Activated CD4-positive, alpha-beta memory T cell treated with anti-CD3 and anti-CD28 coated beads, Interleukin-2, amount 10 ng/mL, durations not matched to agents 7 days and 5 days (primary cell): ENCODE measurements at regions not wholly inside any gene's neighbourhood (a gene's known extent, or its start where the extent isn't known, plus 50 kb on each side); places are given as distances from the start of the nearest gene placed in this dataset.
"Not testable (repeated sequence)": the region's sequence is repeated elsewhere in the genome, so short reads cannot be mapped to it uniquely, and the experiment has no call there.

ENCODE experiments used
- CTCF ChIA-PET: fragments of 350-600 bp; sonication (Branson Sonifier 250); formaldehyde crosslinking; loops from one replicate; lab custom pipeline; 2021; ENCODE audit warnings: antibody characterized with exemption, inconsistent platforms; lab: Charles Lee
- POLR2A ChIA-PET: fragments of 350-600 bp; sonication (Branson Sonifier 250); formaldehyde crosslinking; loops from one replicate; lab custom pipeline; 2021; ENCODE audit warnings: antibody characterized with exemption; lab: Charles Lee
- DNase-seq: peaks from one replicate; pipeline ENCODE4 v3.0.0-alpha.2; 2020
- H3K27ac Mint-ChIP-seq: one replicate; pipeline ENCODE4 v1.8.0; 2021; ENCODE audit warnings: mild to moderate bottlenecking, mixed read lengths
- H3K27me3 Mint-ChIP-seq: one replicate; pipeline ENCODE4 v1.8.0; 2021; ENCODE audit warnings: mixed read lengths
- H3K36me3 Mint-ChIP-seq: one replicate; pipeline ENCODE4 v1.8.0; 2021; ENCODE audit warnings: low read depth, mixed read lengths
- H3K4me1 Mint-ChIP-seq: one replicate; pipeline ENCODE4 v1.8.0; 2021; ENCODE audit warnings: mixed read lengths
- H3K4me3 Mint-ChIP-seq: one replicate; pipeline ENCODE4 v1.8.0; 2021; ENCODE audit warnings: mild to moderate bottlenecking, mixed read lengths
- H3K9me3 Mint-ChIP-seq: one replicate; pipeline ENCODE4 v1.8.0; 2021; ENCODE audit warnings: mixed read lengths

DNA sequence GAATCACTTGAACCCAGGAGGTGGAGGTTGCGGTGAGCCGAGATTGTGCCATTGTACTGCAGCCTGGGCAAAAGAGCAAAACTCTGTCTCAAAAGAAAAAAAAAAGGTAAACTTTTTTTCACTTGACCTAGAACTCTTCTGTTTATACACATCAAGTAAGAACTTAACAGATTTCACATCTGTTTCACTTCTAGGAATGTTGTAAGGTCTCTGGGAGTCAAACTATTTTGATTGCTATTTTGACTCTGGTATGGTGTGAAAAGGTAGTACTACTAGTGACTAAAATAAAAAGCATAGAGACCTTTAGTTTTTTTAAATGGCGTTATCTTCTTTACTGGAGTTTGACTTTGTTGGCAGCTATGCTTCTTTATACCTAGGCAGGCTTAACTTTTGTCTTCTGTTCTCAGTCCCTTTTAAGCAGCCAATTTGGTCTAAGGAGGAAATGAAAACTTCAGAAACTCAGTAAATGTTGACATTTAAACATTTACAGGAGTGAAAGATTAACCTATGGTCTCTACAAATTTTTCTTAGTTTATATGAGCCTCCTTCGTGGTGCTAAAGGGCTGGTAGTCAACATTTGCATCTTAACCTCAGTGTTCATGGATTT, 84.7 kb downstream of the METTL2B start:
- DNase-seq, H3K27ac Mint-ChIP-seq, H3K9me3 Mint-ChIP-seq, H3K4me3 Mint-ChIP-seq, CTCF ChIA-PET, POLR2A ChIA-PET, H3K27me3 Mint-ChIP-seq: not testable (repeated sequence)
- Mint-ChIP-seq H3K36me3 (peaks cover 24% of the 10 kb centered on the region), H3K4me1 (peaks cover 14% of the 10 kb centered on the region)

DNA sequence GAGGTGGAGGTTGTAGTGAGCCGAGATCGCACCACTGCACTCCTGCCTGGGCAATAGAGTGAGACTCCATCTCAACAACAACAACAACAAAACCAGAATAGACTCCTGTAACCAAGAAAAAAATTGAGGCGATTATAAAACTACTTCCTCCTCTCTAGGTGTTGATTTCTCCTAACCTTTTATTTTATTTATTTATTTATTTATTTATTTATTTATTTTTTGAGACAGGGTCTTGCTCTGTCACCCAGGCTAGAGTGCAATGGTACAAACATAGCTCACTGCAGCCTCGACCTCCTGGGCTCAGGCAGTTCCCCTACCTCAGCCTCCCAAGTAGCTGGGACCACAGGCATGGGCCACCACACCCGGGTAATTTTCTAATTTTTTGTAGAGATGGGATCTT, 86.2 kb downstream of the METTL2B start:
- DNase-seq, H3K4me3 Mint-ChIP-seq, H3K27ac Mint-ChIP-seq, CTCF ChIA-PET, H3K9me3 Mint-ChIP-seq, H3K27me3 Mint-ChIP-seq, POLR2A ChIA-PET: not testable (repeated sequence)
- H3K36me3 Mint-ChIP-seq = peaks cover 24% of the 10 kb centered on the region
- H3K4me1 Mint-ChIP-seq = peaks cover 14% of the 10 kb centered on the region

DNA sequence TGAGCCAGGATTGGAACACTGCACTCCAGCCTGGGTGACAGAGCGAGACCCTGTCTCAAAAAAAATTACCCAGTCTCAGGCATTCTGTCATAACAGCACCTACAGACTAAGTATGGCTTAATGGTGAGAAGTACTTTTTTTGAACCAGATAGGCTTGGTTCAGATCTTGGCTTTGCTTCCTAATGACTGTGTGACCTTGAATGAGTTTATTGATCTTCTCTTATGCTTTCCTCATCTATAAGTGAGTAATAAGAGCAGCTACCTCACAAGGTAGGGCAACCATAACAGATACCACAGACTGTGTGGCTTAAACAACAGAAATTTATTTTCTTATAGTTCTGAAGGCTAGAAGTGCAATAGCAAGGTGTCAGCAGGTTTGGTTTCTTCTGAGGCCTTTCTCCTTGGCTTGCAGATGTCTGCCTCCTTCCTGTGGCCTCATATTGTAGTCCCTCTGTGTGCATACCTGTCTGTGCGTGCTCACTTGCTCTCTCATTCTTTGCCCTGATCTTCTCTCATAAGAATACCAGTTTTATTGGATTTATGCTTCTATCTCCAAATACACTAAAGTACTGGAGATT, 87.7 kb downstream of the METTL2B start:
- peaks cover 16% of the 10 kb centered on the region for H3K4me1 Mint-ChIP-seq
- POLR2A ChIA-PET = not testable (repeated sequence)
- peaks cover 27% of the 10 kb centered on the region for H3K36me3 Mint-ChIP-seq

DNA sequence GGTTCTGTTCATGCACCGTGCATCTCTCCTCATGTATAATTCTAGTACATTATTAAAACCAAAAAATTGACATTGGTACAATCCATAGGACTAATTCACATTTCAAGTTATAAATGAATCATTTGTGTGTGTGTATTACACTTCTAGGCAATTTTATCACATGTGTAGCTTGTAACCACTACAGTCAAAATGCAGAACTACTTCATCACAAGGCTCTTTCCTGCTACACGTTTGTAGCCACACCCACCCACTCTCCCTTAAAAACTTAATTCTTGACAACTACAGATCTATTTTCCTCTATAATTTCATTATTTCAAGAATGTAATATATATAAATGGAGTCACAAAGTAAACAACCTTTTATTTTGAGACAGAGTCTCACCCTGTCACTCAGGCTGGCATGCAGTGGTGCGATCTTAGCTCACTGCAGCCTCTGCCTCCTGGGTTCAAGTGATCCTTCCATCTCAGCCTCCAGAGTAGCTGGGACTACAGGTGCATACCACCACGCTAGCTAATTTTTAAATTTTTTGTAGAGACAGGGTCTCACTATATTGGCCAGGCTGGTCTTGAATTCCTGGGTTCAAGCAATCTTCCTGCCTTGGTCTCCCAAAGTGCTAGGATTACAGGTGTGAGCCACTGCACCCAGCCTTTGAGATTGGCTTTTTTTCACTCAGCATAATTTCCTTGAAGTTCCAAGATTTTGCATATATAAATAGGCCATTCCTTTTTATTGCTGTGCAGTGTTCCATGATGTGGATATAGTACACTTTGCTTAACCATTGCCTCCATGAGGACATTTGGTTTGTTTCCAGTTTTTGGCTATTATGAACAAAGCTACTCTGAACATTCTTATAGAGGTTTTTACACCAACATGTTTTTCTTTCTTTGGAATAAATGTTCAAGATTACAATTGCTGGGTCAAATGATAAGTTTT, 88.7 kb downstream of the METTL2B start:
- H3K27me3 Mint-ChIP-seq, H3K9me3 Mint-ChIP-seq, H3K4me3 Mint-ChIP-seq, H3K27ac Mint-ChIP-seq, CTCF ChIA-PET, POLR2A ChIA-PET, DNase-seq: not testable (repeated sequence)
- Mint-ChIP-seq H3K36me3 (peaks cover 26% of the 10 kb centered on the region), H3K4me1 (peaks cover 13% of the 10 kb centered on the region)

More for the DNA sequence above, 87.7 kb downstream of the METTL2B start:
- H3K27me3 Mint-ChIP-seq, H3K27ac Mint-ChIP-seq, H3K9me3 Mint-ChIP-seq, DNase-seq, CTCF ChIA-PET, H3K4me3 Mint-ChIP-seq: not testable (repeated sequence)

DNA sequence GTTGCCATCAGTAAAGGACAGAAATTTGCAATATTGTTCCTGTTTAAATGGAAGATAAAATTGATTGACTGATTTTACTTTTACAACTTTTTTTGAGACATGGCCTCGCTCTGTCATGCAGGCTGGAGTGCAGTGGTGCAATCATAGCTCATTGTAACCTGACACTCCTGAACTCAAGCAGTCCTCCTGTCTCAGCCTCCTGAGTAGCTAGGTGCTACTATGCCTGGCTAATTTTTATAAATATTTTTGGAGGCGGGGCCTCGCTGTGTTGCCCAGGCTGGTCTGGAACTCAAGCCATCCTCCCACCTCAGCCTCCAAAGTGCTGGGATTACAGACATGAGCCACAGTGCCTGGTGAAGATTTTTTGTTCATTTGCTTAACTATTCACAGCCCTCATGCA, 96.8 kb upstream of the GARIN1A start:
- H3K9me3 Mint-ChIP-seq, DNase-seq, H3K4me1 Mint-ChIP-seq, H3K27ac Mint-ChIP-seq, CTCF ChIA-PET, H3K27me3 Mint-ChIP-seq, POLR2A ChIA-PET, H3K4me3 Mint-ChIP-seq: not testable (repeated sequence)
- H3K36me3 Mint-ChIP-seq = peaks cover 29% of the 10 kb centered on the region

DNA sequence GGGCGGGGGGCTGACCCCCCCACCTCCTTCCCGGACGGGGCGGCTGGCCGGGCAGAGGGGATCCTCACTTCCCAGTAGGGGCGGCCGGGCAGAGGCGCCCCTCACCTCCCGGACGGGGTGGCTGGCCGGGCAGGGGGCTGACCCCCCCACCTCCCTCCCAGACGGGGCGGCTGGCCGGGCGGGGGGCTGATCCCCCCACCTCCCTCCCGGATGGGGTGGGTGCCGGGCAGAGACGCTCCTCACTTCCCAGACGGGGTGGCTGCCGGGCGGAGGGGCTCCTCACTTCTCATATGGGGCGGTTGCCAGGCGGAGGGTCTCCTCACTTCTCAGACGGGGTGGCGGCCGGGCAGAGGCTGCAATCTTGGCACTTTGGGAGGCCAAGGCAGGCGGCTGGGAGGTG, 95.1 kb upstream of the GARIN1A start:
- H3K27me3 Mint-ChIP-seq, POLR2A ChIA-PET, H3K4me3 Mint-ChIP-seq, H3K27ac Mint-ChIP-seq, CTCF ChIA-PET, H3K9me3 Mint-ChIP-seq, H3K4me1 Mint-ChIP-seq, DNase-seq: not testable (repeated sequence)
- H3K36me3 Mint-ChIP-seq = peaks cover 30% of the 10 kb centered on the region

DNA sequence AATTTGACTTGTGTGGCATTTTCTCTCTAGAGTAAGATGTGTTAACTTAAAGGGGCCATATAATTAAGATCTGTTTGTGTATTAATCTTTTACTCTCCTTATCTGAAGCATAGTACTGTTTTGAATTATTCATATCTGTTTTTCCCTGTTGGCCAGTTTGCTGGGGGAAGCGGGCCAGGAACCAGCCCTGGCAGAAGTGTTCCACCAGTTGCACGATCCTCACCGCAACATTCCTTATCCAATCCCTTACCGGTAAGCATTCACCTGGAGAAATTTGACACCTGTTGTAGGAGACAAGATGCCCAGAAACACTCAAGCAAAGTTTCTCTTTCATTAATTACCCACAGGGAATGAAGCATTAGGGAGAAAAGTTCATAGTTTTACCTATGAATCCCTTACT, 92.2 kb upstream of the GARIN1A start:
- H3K9me3 Mint-ChIP-seq, H3K4me3 Mint-ChIP-seq, POLR2A ChIA-PET, CTCF ChIA-PET, H3K27ac Mint-ChIP-seq, DNase-seq, H3K4me1 Mint-ChIP-seq, H3K27me3 Mint-ChIP-seq: not testable (repeated sequence)
- H3K36me3 Mint-ChIP-seq = peaks cover 26% of the 10 kb centered on the region

DNA sequence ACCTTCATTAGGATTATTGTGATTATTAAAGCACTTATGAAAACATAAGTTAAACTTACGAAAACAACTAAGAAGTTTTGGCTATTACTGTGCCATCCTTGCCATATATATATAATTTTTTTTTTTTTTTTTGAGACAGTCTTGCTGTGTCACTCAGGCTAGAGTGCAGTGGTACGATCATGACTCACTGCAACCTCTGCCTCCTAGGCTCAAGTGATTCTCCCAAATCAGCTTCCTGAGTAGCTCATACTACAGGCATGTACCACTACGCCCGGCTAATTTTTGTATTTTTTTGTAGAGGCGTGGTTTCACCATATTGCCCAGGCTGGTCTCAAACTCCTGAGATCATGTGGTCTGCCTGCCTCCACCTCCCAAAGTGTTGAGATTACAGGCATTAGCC, 91.0 kb upstream of the GARIN1A start:
- H3K27me3 Mint-ChIP-seq, POLR2A ChIA-PET, H3K9me3 Mint-ChIP-seq, DNase-seq, H3K27ac Mint-ChIP-seq, H3K4me3 Mint-ChIP-seq, CTCF ChIA-PET, H3K4me1 Mint-ChIP-seq: not testable (repeated sequence)
- H3K36me3 Mint-ChIP-seq = peaks cover 21% of the 10 kb centered on the region

DNA sequence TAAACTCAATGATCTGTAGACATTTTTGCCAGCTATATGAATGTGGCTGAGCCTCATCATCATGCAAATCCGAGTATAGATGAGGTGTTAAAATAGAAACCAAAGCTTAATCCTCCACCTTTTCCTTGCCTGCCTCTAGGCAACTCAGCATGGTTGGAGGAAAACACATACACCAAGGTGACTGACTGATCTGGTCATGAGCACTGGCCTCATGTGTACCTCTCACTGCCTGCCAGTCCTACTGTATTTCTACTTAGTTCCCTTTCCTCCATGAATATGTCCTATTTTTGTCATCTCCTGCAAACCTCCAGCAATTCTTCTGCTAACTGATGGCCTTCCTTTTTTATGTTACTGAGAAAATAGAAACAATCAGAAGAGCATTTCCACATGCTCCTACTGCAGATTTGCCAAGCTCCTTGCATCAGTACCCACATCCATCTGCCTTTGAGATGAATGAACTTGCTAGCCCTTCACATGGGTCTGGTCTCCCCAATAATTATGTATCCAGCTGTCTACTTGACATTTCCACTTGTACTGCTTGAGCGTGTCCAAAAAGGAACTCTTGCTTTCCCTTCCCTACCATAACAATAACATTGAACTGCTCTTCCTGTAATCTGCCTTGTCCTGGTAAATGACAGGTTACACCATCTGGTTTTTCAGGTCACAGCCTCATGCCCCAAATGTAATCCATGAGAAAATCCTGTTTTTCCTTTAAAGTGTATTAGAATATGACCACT, 90.1 kb upstream of the GARIN1A start:
- H3K4me1 Mint-ChIP-seq, H3K27me3 Mint-ChIP-seq, POLR2A ChIA-PET, H3K9me3 Mint-ChIP-seq, DNase-seq, H3K4me3 Mint-ChIP-seq, CTCF ChIA-PET, H3K27ac Mint-ChIP-seq: not testable (repeated sequence)
- H3K36me3 Mint-ChIP-seq = peaks cover 29% of the 10 kb centered on the region

DNA sequence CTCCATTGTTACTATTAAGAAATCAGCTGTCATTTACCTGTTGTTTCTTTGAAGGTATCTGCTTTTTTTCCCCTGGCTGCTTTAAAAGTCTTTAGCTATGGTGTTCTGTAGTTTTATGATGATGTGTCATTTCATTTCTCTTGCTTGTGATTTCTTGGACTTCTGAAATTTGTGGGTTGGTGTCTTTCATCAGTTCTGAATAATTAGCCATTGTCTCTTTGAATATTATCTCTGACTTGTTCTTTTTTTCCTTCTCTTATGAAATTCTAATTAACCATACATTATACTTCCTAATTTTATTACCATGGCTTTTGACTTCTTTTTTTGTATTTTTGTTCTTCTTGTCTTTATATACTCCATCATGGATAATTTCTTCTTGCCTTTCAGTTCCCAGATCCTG, 85.4 kb upstream of the GARIN1A start:
- POLR2A ChIA-PET, DNase-seq, H3K9me3 Mint-ChIP-seq: not testable (repeated sequence)

DNA sequence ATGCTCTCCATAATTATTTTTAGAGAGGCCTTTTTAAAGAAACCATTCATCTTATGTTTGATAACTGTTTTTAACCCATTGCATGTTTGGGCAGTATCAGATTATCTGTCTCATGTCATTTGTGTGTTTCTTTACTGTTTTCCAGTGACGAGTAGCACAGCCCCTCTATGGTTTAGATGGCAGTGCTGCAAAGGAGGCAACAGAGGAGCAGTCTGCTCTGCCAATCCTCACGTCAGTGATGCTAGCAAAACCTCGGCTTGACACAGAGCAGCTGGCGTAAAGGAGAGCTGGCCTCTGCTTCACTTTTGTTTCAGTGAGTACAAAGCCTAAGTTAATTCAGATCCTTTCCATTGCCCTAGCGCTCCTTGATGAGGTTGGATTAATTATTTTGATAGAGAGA, 80.4 kb upstream of the GARIN1A start:
- Mint-ChIP-seq H3K9me3 (no peaks in the 10 kb centered on the region), H3K4me3 (no peak overlapping the region), H3K36me3 (peaks cover 30% of the 10 kb centered on the region), H3K27me3 (no peaks in the 10 kb centered on the region), H3K4me1 (peaks cover under 1% of the 10 kb centered on the region), H3K27ac (no peak overlapping the region)
- ChIA-PET CTCF (no interaction called here), POLR2A (no interaction called here)
- no peak for DNase-seq

More for the DNA sequence above, 85.4 kb upstream of the GARIN1A start:
- H3K36me3 Mint-ChIP-seq = peaks cover 20% of the 10 kb centered on the region
- H3K4me3 Mint-ChIP-seq, H3K4me1 Mint-ChIP-seq, H3K27me3 Mint-ChIP-seq, CTCF ChIA-PET, H3K27ac Mint-ChIP-seq: not testable (repeated sequence)

DNA sequence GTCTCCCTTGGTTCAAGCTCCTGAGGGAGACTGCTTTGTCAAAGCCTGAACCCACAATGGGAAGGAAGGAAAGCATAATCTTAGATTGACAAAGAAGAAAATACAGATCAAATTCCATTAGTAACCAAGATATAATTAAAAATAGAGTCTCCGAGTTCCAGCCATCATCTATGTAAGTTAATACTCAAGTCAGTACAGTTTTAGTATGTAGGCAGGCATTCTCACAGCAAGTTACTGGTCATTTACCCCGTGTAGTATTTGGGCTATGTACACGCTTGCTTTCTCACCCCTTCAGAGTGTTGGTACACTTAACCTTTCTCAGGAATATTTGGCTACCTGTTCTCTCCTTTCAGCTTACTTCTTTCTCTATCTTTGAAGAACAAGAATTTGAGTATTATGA, 79.9 kb upstream of the GARIN1A start:
- H3K27me3 Mint-ChIP-seq, H3K4me1 Mint-ChIP-seq, POLR2A ChIA-PET, CTCF ChIA-PET, H3K9me3 Mint-ChIP-seq, H3K27ac Mint-ChIP-seq, DNase-seq, H3K4me3 Mint-ChIP-seq: not testable (repeated sequence)
- H3K36me3 Mint-ChIP-seq = peaks cover 31% of the 10 kb centered on the region

DNA sequence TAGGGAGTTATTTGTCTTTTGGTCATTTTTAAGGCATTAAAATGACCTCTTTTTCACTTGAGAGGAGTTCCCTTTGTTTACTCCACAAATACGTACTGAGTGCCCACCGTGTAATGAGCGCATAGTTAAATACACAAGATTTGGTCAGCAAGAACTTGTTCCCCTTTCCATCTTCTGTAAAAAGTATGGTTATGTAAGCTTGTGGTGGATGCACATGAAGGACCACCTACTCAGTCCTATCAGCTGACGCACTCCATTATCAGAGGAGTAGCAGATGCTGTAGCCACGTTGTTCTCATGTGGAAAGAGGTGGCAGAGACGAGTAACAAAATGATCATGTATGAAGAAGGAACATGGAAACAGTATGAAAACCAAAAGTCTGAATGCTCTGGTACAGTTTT, 78.0 kb upstream of the GARIN1A start:
- POLR2A ChIA-PET, H3K27me3 Mint-ChIP-seq, CTCF ChIA-PET, H3K27ac Mint-ChIP-seq, H3K4me1 Mint-ChIP-seq, H3K9me3 Mint-ChIP-seq, DNase-seq, H3K4me3 Mint-ChIP-seq: not testable (repeated sequence)
- H3K36me3 Mint-ChIP-seq = peaks cover 38% of the 10 kb centered on the region
